ENCODE measurements at regions not wholly inside any gene's neighbourhood (a gene's known extent, or its start where the extent isn't known, plus 50 kb on each side); places are given as distances from the start of the nearest gene placed in this dataset.

GRCh38 chr13:64273780-64274179 is 2858.1 kb upstream of the PCDH20 start:
- TF ChIP-seq CTCF (IDR thresholded peaks at IDR 0.05) (no peak), ZFX (IDR thresholded peaks at IDR 0.05; ENCODE audit: borderline replicate concordance) (no peak)

All from 22Rv1 (cell line).